GM21360 (cell line): ENCODE measurements at regions not wholly inside any gene's neighbourhood (a gene's known extent, or its start where the extent isn't known, plus 50 kb on each side); places are given as distances from the start of the nearest gene placed in this dataset.

ENCODE experiments used
- ATAC-seq: cut with Tn5 transposase; IDR thresholded peaks from one replicate; pipeline ENCODE4 v1.9.1; 2021; ENCODE audit warnings: mild to moderate bottlenecking, moderate library complexity; ENCODE audit not compliant: unreplicated experiment

DNA sequence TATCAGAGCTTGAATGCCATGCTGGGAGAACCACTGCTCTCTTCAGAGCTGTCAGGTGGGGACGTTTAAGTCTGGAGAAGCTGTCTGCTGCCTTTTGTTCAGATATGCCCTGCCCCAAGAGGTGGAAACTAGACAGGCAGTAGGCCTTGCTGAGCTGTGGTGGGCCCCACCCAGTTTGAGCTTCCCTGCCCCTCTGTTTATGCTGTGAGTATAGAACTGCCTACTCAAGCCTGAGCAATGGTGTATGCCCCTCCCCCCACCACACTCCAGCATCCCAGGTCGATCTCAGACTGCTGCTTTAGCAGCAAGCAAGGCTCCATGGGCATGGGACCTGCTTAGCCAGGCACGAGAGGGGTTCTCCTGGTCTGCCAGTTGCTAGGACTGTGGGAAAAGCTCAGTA is 362.3 kb downstream of the FAM170A start:
- ATAC-seq: no peak

DNA sequence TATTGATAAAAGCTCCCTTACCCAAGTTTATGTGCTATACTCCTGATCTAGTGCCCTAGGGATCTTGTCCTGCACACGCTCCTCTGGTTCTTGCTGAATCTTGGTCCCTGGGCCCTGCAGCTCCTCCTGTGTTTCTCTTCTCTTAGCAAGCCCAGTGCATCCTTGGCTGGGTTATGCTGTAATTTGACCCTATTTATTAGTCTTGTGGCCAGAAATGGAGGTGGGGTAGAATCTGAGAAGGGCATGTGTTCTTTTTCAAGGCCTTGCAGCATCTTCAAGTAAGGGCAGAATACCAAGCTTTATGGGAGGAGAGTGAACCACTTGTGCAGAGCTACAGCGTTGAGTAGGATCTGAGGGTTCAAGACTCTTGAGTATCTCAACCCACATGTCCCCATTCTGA is 366.8 kb downstream of the FAM170A start:
- no peak for ATAC-seq

DNA sequence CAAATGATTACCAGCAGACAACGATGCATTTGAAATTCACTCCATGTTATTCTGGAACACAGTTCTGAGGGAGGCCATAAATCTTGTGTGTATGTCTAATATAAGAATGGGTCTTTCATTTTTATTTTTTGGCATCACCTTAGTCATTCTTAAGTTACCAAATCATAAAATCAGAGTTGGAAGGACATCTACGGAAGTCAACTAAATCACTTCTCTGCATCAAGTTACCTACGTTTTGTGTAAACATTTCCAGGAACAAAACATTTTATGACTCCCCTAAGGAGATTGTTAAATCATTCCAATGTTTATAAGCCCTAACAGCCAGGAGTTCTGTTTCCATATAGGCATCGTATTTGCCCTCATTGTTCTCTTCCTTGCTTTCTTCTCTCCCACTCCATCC is 378.2 kb downstream of the FAM170A start:
- ATAC-seq: no peak

DNA sequence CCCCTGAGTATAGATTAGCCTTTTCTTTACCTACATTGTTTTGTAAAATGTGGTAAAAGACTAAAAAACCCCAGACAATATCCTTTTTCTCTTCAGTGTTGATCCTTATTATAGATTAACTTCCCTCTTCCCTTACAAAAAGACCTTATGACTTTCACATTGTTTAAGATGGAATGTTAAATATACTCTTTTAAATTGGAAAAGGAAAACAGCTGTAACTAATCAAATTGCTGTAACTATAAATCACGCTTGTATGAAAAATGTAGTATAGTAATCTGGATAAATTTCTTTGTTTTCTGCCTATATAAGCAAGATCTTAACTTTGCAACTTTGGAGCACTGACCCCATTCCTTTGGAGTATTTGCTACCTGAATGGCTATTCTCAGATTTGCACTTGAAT is 383.1 kb downstream of the FAM170A start:
- ATAC-seq: no peak

DNA sequence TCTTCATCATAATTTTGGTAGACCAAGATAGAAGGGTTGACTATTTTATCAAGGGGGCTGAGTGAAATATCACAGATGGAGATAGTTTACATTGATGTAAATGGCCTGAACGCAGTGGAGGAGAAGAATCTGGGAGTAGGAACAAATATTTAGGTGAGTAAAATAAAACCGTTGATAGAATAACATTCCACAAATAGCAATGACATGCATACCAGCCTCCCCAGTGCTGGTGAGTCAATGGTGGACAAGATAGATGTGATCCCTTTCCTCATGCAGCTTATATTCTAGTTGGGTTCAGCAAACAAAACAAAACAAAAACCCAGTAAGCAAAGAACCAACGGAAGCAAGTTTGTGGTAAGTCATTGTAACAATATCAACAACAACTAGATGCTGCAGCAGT is 385.2 kb downstream of the FAM170A start:
- ATAC-seq: no peak

DNA sequence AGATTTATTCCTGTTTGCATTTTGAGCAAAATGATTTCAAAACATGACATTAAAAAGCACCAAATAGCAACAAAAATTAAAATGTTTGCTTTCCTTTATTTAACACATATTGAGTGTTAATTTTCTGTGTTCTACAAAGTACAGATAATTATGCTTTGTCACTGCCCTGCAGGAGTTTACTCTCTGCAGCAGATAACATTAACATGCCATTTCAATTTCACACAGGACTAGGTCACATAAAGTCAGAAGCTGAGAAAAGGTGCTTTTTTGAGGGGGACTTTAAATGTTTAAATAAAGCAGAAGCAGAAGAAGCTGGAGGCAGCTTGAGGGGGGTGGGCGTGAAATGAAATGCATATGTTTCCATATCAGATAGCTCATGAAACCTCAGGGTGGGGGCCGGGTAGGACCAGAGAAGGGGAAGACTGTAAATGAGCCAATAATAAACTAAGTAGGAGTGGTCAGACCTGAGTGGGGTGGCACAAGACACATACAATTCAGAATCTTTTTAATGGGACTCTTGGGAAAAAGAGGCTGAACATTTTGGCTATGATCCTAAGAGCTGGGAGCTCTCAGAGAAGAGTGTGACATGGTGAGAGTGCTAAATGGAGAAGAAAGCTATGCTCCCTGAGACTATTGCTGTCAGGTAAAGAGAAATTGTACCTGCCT is 387.5 kb downstream of the FAM170A start:
- ATAC-seq: no peak

DNA sequence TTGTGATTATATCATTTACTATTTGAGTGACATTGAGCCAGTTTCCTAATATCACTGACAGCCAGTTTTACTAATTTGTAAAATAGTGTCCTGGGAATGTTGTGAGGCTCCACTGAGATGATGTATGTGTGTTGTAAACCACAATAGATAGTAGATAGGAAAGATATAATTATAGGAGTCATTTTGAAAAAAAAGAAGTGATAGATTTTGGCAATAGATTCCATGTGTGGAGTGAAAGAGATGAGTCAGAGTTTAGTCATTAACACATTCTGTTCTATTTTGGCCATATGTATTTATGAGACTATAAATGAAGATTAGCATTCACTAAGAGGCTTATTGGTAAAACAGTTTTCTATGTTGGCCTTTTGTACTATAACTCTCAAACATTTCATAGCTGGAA is 388.2 kb downstream of the FAM170A start:
- ATAC-seq: no peak

DNA sequence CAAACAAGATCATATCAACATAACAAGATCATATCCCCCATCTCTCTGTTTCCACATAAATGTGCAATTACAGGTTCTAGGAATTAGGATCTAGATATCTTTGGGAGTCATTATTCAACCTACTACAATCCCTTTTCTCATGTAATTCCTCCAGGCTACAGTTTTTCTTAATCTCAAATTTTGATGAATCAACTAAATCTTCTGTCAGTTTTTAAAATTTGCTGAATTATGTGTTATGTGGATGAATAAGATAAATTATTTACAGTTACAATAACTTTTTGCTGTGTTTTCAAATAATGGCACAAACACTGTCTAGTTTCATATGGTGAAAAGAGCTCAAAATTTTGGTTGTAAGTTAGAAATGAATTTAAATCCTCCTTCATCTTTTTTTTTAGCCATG is 405.8 kb downstream of the FAM170A start:
- no peak for ATAC-seq

DNA sequence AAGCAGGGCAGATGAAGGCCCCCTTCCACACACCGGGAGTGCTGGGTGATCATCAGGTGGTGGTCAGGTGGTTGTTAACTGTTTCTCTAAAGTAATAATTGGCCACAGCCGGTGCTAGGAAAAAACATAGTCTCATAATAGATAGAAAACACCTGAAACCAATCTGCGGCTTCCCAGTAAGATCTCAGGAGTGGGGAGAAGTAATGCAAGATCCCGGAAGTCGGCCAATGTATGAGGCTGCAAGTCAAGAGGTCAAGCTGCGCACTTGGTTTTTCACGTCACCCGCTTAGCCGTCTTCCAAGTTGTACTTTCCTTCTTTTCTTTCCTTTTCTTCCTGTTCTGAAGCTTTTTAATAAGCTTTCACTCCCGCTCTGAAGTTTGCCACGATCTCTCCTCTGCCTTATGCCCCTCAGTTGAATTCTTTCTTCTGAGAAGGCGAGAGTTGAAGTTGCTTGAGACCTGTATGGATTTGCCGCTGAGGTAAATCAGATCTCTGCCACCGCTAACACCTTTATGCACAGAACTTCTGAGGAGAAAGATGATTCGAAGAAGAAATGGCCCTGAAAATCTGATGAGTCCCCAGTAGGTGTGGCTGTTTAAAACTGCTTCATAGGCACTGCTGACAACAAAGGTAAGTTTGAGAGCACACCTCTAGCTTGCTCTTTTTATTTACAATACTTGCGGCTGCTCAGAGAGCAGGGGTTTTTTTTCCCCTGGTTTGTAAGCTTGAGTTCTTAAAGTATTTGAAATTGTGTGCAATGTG is 406.6 kb downstream of the FAM170A start:
- no peak for ATAC-seq

DNA sequence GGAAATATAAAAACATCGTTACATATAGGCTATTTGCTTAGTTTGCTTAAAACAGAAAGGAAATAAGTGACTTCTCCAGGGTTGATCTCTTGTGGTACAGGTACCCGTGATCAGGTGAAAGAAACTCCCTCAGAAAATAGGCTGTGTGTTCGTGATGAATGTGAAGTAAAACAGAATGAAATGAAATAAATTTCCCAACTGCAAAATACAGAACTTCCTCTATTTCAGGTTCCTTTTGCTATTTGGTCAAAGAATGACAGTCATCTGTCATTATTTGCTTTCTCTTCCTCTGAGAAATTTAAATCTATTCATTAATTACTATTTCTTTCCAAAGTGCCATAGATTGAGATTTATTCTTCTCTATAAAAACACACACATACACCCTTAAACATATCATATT is 408.1 kb downstream of the FAM170A start:
- no peak for ATAC-seq

DNA sequence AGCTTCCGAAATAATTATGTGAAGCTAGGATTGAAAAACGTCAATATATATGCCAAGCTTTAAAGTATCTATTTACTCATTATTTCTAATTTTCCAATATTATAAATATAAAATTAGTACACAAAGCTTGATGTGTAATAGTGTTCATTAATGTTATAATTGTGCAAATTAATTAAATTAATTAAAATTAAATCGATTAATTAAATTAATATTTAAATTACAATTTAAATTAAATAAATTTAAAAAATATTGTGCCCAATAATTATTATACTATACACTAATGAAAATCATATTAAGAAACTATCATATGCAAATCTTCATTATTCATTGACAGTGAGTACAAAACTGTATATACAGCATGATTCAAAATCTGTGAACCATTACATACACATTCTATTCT is 409.8 kb downstream of the FAM170A start:
- ATAC-seq: no peak

DNA sequence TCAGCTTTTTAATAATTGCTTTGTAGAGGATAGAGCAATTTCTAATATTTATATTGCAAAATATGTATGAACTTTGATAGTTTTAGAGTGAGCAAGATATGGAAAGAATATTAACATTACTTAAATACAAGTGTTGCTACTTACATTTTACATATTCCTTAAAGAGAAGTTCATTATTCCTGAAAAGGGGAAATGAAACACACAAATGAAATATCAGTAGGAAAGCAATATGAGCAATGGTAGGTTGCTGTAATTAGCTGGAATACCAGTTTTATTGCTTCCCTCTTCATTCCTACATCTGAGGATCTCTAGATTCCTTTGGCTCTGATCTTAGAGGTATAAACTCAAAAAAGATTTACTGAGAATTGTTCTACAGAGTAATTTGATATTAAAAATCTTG is 414.1 kb downstream of the FAM170A start:
- ATAC-seq: no peak

DNA sequence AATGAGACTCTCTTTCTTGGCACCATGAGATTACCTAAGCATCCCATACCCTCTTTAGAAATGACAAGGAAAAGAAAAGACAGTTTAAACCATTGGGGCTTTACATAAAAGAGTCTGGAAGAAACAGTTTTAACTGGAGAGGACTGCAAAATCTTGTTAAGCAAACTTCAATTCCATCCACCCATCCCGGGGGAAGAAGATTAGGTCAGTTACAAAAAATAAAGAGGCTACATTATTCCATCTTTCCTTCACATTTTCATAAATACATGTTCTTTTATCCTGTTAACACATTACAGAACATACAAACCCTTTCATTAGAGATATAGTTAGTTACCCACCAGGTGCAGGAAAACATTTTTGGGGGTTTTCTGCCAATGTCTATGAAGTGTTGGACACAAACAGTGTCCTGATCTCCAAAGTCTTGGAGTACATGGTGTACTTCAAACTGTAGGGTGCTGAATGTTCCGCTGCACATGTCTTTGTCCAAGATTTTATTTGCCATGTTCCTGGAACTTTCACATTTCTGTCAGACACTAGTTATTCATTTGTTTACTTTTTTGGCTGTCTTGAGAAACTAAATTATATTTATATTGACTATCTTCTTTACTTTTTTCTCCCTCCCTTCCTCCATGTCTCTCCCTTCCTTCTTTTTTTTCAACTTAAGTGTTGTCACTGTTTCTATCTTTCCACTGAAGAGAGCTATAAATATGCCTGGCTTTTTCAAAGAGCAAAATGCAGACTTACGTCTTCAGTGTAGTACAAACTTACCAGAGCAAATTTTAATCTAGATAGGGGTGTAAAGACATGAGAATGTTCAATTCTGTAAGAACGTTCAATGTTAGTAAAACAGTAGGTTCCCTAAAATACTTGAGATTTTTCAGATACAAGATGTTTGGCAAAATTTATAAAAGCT is 410.9 kb upstream of the PRR16 start:
- no peak for ATAC-seq

DNA sequence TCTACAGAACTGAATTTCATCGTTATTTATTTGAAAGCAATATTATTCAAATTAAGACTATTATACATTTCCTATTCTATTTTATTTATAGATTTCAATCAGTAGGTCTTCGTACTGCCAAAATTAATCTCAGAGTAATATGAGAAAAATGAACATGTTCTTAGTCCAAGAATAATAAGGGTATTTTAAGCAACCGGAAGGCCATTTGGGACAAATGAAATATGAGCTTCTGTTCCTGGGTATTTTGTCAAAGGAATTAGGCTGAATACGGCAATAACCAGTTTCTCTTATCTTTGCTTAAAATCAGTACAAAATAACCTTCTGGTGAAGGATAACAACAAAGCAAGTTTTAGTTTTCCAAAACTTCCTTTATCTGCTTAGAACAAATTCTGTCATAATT is 410.3 kb upstream of the PRR16 start:
- no peak for ATAC-seq

DNA sequence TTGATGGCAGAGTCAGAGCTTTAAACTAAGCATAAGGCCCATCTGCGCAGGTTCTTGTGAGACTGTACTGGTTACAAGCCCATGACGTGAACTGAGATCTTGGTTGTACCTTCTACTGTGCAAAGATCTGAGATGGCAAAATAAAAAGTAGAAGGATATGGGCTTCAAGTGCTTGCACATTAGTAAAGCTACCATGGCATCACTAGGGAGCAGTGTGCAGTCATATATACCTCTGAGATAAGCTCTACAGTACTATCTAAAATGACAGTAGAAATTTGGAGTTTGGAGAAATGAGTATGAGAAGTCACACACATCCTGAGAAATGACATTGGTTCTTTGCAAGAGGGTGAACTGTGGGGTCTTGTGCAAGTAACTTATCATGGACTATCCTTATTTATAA is 408.2 kb upstream of the PRR16 start:
- ATAC-seq: no peak

DNA sequence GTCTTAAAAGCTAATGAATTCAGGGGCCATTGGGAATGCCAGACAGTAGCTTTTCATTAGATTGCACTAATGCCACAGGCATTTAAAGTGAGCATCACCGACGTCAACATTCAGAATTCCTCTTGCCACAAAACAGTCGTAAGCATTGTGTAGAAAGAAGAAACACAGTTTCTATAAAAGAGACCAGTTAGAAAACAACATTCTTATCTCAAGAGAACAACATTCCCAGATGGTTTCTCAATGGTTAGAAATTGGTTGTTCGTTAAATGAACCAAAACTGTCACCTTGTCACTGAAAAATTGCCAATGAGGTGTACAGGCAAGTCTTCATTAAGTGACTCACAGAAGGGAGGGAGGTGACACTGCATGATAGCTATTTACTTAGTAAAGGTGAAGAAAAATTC is 401.6 kb upstream of the PRR16 start:
- no peak for ATAC-seq

DNA sequence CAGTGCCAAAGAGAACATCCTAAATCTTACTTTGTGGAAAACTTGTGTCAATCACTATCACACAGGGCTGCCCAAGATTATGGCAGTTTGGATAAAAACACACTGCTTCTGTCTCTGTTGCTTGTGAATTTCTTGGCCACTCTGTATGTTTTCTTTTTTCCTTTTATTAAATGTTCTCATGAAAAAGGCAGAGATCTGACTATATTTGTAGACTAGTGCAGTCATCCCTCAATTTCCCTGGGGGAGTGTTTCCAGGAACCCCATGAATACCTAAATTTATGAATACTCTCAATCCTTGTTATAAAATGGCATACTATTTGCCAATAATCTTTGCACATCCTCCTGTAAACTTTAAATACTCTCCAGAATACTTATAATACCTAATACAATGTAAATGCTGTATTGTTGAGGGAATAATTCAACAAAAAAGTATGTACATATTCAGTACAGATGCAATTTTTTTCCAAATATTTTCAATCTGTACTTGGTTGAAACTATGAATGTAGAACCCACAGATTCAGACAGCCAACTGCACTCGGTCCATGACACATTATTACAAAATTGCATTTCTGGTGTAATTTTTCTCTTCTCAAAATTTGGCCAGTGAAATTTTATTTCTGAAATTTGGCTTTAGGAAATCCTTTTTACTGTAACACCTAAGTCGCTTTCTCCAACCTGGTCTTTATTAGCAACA is 391.9 kb upstream of the PRR16 start:
- ATAC-seq: no peak

DNA sequence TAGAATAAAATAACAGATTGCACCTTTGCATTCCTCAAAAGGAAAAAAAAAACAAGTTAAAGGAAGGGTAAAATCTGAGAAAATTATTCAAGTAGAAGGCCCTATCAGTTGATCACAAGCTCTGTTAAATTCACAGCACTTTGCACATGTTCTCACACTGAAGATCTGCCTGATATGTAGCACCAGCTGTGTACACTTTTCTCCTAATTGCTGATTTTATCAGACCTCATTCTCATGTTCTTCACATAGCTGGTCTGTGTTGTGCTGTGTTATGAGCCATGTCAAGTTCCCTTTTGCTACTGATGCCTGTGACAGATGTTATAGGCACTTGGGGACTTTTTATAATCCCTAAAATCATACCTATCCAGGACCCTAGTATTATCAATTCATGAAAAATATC is 390.4 kb upstream of the PRR16 start:
- ATAC-seq: no peak

DNA sequence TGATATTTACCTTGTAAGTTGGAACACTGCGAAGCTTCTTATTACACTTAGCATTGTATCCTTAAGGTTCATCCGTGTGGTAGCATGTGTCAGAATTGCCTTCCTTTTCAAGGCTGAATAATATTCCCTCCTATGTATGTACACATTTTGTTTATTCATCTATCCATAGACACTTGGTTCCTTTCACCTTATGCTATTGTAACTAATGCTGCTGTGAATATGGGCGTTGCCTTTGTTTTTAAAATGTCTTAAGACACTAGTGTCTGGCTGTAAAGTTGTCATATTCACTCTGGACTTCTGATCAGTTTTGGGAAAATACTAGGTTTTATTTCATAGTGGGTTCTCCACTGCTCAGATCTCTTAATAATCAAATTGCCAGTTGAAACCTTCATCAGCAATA is 383.3 kb upstream of the PRR16 start:
- no peak for ATAC-seq

DNA sequence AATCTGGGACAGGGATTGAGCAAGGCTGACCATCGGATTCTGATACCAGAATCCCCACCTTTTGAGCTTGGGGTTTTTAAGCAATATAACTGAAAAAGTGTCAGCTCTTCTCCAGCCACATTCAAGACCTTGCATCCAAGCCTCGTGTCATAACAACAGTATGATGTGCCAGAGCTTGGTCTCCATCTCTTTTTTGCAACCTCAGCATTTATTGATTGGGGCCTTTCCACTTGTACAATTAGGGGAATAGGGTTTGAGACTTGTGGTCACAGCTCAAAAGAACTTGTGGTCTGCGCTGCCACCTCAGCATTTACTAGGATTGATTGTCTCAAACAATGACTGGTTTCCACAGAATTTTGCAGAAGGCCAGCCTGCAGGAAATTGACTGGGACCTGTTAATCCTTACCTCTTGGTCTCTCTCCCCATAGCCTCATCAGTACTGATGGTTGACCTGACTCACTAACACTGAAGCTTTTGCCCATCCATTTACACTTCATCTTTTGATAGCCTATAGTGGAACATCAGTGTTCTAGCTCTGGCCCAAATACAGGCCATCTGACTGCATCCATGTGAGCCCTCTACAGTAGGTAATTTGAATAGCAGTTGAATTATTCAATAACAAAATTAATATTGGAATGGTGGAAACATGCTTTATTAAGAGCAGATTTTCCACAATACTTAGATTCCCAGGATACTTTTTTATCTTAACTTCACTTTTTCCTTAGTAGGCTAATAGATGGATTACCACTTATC is 381.6 kb upstream of the PRR16 start:
- ATAC-seq: no peak
